Esophagus (tissue), 2 donors: ENCODE measurements at regions not wholly inside any gene's neighbourhood (a gene's known extent, or its start where the extent isn't known, plus 50 kb on each side); places are given as distances from the start of the nearest gene placed in this dataset.

Experiments
- H3K27ac ChIP-seq, 2 donors: one replicate each; pipeline ENCODE4 v1.5.1; 2013; ENCODE audit warnings: low read depth in 2 of 2, mild to moderate bottlenecking in 2 of 2, inconsistent platforms in 1 of 2, low read length in 1 of 2, moderate library complexity in 1 of 2
- H3K27me3 ChIP-seq, 2 donors: one replicate each; pipeline ENCODE4 v1.6.1; 2013; ENCODE audit warnings: low read length in 2 of 2, control low read depth in 1 of 2, mild to moderate bottlenecking in 1 of 2; ENCODE audit not compliant: insufficient read depth in 2 of 2, control insufficient read depth in 1 of 2
- H3K36me3 ChIP-seq, 2 donors: one replicate each; pipeline ENCODE4 v1.6.1; 2013; ENCODE audit warnings: low read length in 1 of 2; ENCODE audit not compliant: control insufficient read depth in 2 of 2, insufficient read depth in 2 of 2
- H3K4me1 ChIP-seq, 2 donors: one replicate each; pipeline ENCODE4 v1.6.1; 2013; ENCODE audit warnings: low read length in 1 of 2; ENCODE audit not compliant: control insufficient read depth in 2 of 2, insufficient read depth in 2 of 2
- H3K4me3 ChIP-seq, 2 donors: one replicate each; pipeline ENCODE4 v1.5.1; 2013; ENCODE audit warnings: low read length in 2 of 2, mild to moderate bottlenecking in 2 of 2, low read depth in 1 of 2, moderate library complexity in 1 of 2
- H3K9me3 ChIP-seq, 2 donors: one replicate each; pipeline ENCODE4 v1.6.1; 2013; ENCODE audit warnings: mild to moderate bottlenecking in 2 of 2, low read depth in 1 of 2, low read length in 1 of 2, moderate library complexity in 1 of 2; ENCODE audit not compliant: control insufficient read depth in 2 of 2, insufficient read depth in 1 of 2
- WGBS, 2 donors: extraction: QIAGEN DNeasy Blood & Tissue Kit; methylation state at CpG; one replicate each; pipeline ENCODE4 v1.1.7; 2013; 5-methylcytosine and 5-hydroxymethylcytosine counted together
- donor health status: healthy with polysubstance abuse.
- donor health status: Bipolar disorder and iron deficiency.

- Histone ChIP-seq H3K9me3 (peaks cover 0 to 3% of the 10 kb centered on the region in 2 donors), H3K36me3 (no peaks in the 10 kb centered on the region), H3K4me3 (no peak overlapping the region), H3K27ac (no peak overlapping the region), H3K27me3 (peaks cover 0 to 3% of the 10 kb centered on the region in 2 donors), H3K4me1 (no peaks in the 10 kb centered on the region)
- WGBS, 2 donors: 92 to 94% methylated on average over 5 of the region's 5 CpGs
Measured at GRCh38 chr22:47647720-47648119, 885.3 kb downstream of the TBC1D22A start.

- no peaks in the 10 kb centered on the region for H3K4me1 ChIP-seq
- peaks cover 0 to 3% of the 10 kb centered on the region in 2 donors for H3K27me3 ChIP-seq
- H3K9me3 ChIP-seq: peaks cover 0 to 3% of the 10 kb centered on the region in 2 donors
- no peak overlapping the region for H3K27ac ChIP-seq
- H3K36me3 ChIP-seq: no peaks in the 10 kb centered on the region
- 82 to 87% methylated on average over 3 of the region's 3 CpGs for WGBS, 2 donors
- H3K4me3 ChIP-seq: no peak overlapping the region
Measured at GRCh38 chr22:47647181-47647580, 884.7 kb downstream of the TBC1D22A start.

GRCh38 chr22:47645923-47646322 is 883.5 kb downstream of the TBC1D22A start:
- Histone ChIP-seq H3K36me3 (no peaks in the 10 kb centered on the region), H3K4me1 (no peaks in the 10 kb centered on the region), H3K27me3 (peaks cover 0 to 3% of the 10 kb centered on the region in 2 donors), H3K4me3 (no peak overlapping the region), H3K9me3 (peaks cover 0 to 3% of the 10 kb centered on the region in 2 donors), H3K27ac (no peak overlapping the region)
- 58 to 64% methylated on average over 2 of the region's 2 CpGs for WGBS, 2 donors

GRCh38 chr22:47645450-47645914 is 883.0 kb downstream of the TBC1D22A start:
- Histone ChIP-seq H3K27me3 (peaks cover 0 to 3% of the 10 kb centered on the region in 2 donors), H3K27ac (no peak overlapping the region)

GRCh38 chr22:47634347-47634746 is 871.9 kb downstream of the TBC1D22A start:
- no peak overlapping the region for H3K27ac ChIP-seq
- peaks cover 0 to 6% of the 10 kb centered on the region in 2 donors for H3K27me3 ChIP-seq
- H3K9me3 ChIP-seq: peaks cover 0 to 6% of the 10 kb centered on the region in 2 donors
- H3K4me3 ChIP-seq: no peak overlapping the region
- WGBS, 2 donors: 56 to 57% methylated on average over 7 of the region's 7 CpGs
- H3K4me1 ChIP-seq: peaks cover 0 to 2% of the 10 kb centered on the region in 2 donors
- no peaks in the 10 kb centered on the region for H3K36me3 ChIP-seq

More at GRCh38 chr22:47645450-47645914, 883.0 kb downstream of the TBC1D22A start:
- H3K4me1 ChIP-seq: no peaks in the 10 kb centered on the region
- WGBS, 2 donors: 74 to 78% methylated on average over 4 of the region's 4 CpGs
- no peaks in the 10 kb centered on the region for H3K36me3 ChIP-seq
- H3K4me3 ChIP-seq: no peak overlapping the region
- peaks cover 0 to 3% of the 10 kb centered on the region in 2 donors for H3K9me3 ChIP-seq

GRCh38 chr22:47633111-47633510 is 870.7 kb downstream of the TBC1D22A start:
- Histone ChIP-seq H3K9me3 (peaks cover 6 to 8% of the 10 kb centered on the region in 2 donors), H3K27me3 (peaks cover 0 to 4% of the 10 kb centered on the region in 2 donors), H3K36me3 (no peaks in the 10 kb centered on the region), H3K27ac (no peak overlapping the region), H3K4me3 (no peak overlapping the region), H3K4me1 (peaks cover 0 to 8% of the 10 kb centered on the region in 2 donors)
- 91 to 95% methylated on average over 6 of the region's 6 CpGs for WGBS, 2 donors

- 47 to 53% methylated on average over 10 of the region's 10 CpGs for WGBS, 2 donors
- peaks cover 0 to 8% of the 10 kb centered on the region in 2 donors for H3K4me1 ChIP-seq
- no peak overlapping the region for H3K4me3 ChIP-seq
Measured at GRCh38 chr22:47632701-47633100, 870.3 kb downstream of the TBC1D22A start.

GRCh38 chr22:47631571-47632102 is 869.2 kb downstream of the TBC1D22A start:
- Histone ChIP-seq H3K27me3 (peaks cover 0 to 4% of the 10 kb centered on the region in 2 donors), H3K27ac (no peak overlapping the region), H3K4me3 (no peak overlapping the region), H3K9me3 (peaks cover 5 to 9% of the 10 kb centered on the region in 2 donors), H3K4me1 (peaks cover 0 to 10% of the 10 kb centered on the region in 2 donors), H3K36me3 (no peaks in the 10 kb centered on the region)
- WGBS, 2 donors: 81 to 82% methylated on average over 31 of the region's 31 CpGs

More at GRCh38 chr22:47632701-47633100, 870.3 kb downstream of the TBC1D22A start:
- Histone ChIP-seq H3K27me3 (peaks cover 0 to 4% of the 10 kb centered on the region in 2 donors), H3K27ac (no peak overlapping the region), H3K9me3 (peaks cover 6 to 9% of the 10 kb centered on the region in 2 donors), H3K36me3 (no peaks in the 10 kb centered on the region)

GRCh38 chr22:47630741-47631534 is 868.5 kb downstream of the TBC1D22A start:
- no peak overlapping the region for H3K4me3 ChIP-seq
- peaks cover 0 to 10% of the 10 kb centered on the region in 2 donors for H3K4me1 ChIP-seq
- no peak overlapping the region for H3K27ac ChIP-seq
- WGBS, 2 donors: 78 to 83% methylated on average over 22 of the region's 22 CpGs
- H3K27me3 ChIP-seq: peaks cover 0 to 4% of the 10 kb centered on the region in 2 donors
- H3K36me3 ChIP-seq: no peaks in the 10 kb centered on the region
- peaks cover 0 to 9% of the 10 kb centered on the region in 2 donors for H3K9me3 ChIP-seq
